ENCODE measurements at regions not wholly inside any gene's neighbourhood (a gene's known extent, or its start where the extent isn't known, plus 50 kb on each side); places are given as distances from the start of the nearest gene placed in this dataset.
"Not testable (repeated sequence)": the region's sequence is repeated elsewhere in the genome, so short reads cannot be mapped to it uniquely, and the experiment has no call there.

GRCh38 chr7:25456467-25457171, 228.3 kb upstream of the NPVF start:
- DNase-seq = no peak

- no peak for DNase-seq
Observed at GRCh38 chr7:25459057-25459456, 230.8 kb upstream of the NPVF start.

- no peak for DNase-seq
Observed at GRCh38 chr7:25460433-25460832, 232.1 kb upstream of the NPVF start.

- no peak for DNase-seq
Observed at GRCh38 chr7:25469669-25470068, 241.4 kb upstream of the NPVF start.

GRCh38 chr7:25476863-25477499, 248.7 kb upstream of the NPVF start:
- DNase-seq = no peak

- DNase-seq = not testable (repeated sequence)
Observed at GRCh38 chr7:25478221-25478620, 249.9 kb upstream of the NPVF start.

- DNase-seq = no peak
Observed at GRCh38 chr7:25478925-25479324, 250.6 kb upstream of the NPVF start.

- no peak for DNase-seq
Observed at GRCh38 chr7:25481891-25482290, 253.6 kb upstream of the NPVF start.

GRCh38 chr7:25482631-25483030, 254.3 kb upstream of the NPVF start:
- DNase-seq = no peak

GRCh38 chr7:25485026-25485425, 256.7 kb upstream of the NPVF start:
- DNase-seq = no peak

GRCh38 chr7:25486656-25487055, 258.4 kb upstream of the NPVF start:
- no peak for DNase-seq

- DNase-seq = no peak
Observed at GRCh38 chr7:25493805-25494366, 265.6 kb upstream of the NPVF start.

GRCh38 chr7:25494896-25495295, 266.6 kb upstream of the NPVF start:
- no peak for DNase-seq

GRCh38 chr7:25495342-25496250, 267.3 kb upstream of the NPVF start:
- no peak for DNase-seq

- no peak for DNase-seq
Observed at GRCh38 chr7:25496476-25497368, 268.4 kb upstream of the NPVF start.

GRCh38 chr7:25500393-25500921, 272.2 kb upstream of the NPVF start:
- no peak for DNase-seq

- DNase-seq = no peak
Observed at GRCh38 chr7:25503306-25503705, 275.0 kb upstream of the NPVF start.

- DNase-seq = no peak
Observed at GRCh38 chr7:25512061-25512687, 283.9 kb upstream of the NPVF start.

- DNase-seq = no peak
Observed at GRCh38 chr7:25515633-25516275, 287.5 kb upstream of the NPVF start.

GRCh38 chr7:25517906-25518305, 289.6 kb upstream of the NPVF start:
- no peak for DNase-seq

- DNase-seq = no peak
Observed at GRCh38 chr7:25520017-25520416, 291.7 kb upstream of the NPVF start.
